TTC549 (cell line): ENCODE measurements at regions not wholly inside any gene's neighbourhood (a gene's known extent, or its start where the extent isn't known, plus 50 kb on each side); places are given as distances from the start of the nearest gene placed in this dataset.

Source experiments
- FAIRE-seq: peaks from 2 replicates; lab custom pipeline; 2012; peaks lifted over from hg19 to GRCh38; lab: Jason Lieb, UNC

DNA sequence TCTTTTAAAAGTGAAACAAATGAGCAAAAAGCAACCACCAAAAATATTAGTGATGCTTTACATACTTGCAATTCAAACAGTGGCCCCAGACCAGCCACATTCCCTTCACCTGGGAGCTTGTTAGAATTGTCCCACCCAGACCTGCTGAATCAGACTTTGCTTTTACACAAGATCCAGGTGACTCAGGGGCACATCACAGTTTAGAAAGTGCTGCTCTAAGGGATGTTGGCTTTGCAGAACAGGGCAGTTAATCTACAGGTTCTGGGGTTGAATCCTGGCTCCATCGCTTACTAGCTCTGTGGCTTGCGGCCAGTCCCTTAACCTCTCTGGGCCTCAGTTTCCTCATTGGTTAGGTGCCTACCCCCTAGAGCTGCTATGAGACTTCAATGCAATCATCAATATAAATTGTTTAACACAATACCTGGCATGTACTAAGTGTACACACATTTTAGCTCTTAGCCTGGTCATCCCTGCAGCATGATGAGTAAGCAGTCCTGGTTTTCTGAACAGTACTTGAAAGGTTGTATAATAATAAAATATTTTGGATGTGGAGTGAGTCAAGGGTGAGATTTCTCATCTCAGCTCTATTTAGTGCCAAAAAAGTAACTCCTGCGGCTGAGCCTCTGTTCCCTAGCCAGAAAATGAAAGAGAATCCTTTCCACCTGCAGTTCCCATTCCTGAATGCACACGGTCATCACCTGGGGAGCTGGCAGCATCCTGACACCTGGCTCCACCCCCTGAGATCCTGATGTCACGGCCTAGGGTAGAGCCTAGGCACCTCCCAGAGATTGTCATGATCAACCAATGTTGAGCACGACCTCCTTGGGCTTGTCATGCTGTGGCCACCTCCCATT is 162.7 kb downstream of the ANKRD60 start:
- no peak for FAIRE-seq

DNA sequence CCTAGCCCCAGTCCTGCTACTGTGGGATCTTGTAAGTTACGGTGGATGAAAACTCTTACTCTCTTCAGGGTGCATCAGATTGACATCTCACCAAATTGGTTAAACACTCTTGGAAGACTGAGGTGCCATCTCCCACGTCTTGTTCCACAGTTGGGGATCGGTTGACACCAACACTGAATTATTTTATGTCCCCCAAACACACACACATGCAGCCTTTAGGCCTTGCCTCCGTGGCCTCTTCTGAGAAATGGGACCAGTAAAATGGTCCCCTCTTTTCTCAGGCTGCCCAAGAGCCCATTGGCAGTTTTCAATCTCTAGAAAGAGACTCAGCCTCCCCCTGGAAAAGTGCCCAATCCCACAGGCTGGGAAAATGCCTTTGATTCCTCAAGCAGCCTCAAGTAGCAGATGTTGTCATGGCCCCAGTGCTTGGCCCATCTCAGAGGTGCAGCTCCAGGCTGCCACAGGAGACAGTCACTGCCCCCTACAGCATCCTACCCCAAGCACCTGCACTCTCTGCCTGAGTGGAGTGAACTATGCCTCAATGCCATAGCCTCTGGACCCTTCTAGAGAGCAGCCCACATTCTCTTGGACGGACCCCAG is 163.9 kb downstream of the ANKRD60 start:
- no peak for FAIRE-seq

DNA sequence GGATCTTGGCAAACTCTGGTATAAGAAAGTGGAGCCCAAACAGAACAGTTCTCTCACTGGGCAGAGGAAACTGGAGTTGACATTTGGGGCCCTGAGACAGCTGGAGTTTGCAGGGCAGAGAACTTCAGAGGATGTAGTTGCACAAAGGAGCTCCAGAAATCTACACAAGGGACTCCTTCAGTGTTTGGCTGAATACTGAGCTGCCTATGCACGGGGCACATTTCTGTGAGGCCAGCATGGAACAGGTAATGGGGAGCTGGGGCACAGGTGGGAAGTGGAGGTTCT is 169.3 kb downstream of the ANKRD60 start:
- FAIRE-seq = no peak

DNA sequence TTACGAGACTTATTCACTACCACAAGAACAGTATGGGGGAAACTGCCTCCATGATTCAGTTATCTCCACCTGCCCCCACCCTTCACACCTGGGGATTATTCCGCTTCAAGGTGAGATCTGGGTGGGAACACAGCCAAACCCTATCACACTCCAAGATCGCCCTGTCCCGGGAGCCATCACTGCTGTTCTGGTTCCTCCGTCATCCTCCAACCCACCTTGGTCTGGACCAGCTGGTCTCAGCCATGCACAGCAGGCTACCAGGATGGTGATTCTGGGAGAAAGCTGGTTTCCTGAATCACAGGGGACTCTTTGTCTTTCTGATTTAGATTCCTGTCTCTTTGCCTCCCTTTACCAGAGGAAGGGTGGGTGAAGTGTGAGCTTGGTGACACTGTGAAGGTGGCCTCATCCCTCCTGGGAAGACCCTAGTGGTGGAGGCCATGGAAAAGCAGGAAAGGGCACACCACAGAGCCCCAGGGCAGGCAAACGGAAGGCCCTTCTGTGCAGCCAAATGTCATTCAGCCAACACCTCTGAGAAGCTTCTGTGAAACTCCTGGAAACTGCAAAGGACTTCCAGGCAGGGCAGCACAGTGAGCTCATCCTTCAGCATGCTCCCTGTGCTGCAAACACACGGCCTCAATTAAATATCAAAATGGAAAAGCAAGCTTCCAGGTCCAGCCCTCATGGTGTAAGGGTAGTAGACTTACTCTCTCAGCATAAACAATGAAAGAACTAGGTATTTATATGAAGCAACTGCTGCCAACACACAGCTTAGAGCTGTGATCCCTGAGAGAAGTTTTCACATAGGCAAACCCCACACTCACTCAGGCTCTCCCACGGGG is 169.8 kb downstream of the ANKRD60 start:
- FAIRE-seq = no peak

DNA sequence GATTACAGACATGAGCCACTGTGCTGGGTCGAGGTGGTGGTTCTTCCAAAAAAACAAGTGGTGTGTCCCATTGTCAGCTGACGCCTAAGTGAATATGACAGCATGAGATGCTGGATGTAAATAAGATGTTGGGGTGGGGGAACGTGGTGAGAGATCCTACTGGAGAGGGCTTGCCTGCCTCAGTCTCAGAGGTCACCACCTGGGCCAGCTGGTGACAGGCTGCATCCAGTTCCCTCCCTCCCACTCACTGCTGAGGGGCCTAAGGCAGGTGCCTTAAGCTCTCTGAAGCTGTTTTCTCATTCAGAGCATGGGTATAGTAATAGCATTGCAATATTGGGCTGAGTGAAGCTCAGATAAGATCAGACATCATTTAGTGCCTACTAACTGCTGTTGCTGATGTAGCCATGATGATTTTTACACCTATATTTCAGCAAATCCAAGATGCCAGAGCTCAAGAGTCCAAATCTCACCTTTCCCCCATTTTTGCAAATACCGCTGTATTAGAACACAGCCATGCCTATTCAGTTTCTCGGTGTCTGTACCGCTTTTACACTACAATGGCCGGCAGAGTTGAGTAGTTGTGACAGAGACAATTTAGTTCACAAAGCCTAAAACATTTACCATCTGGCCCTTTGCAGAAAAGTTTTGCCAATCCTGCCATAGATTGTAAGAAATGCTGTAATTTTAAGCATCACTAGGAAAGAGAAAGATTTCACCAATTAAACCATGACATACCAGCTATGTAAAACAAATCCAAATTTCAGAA is 171.3 kb downstream of the ANKRD60 start:
- no peak for FAIRE-seq

DNA sequence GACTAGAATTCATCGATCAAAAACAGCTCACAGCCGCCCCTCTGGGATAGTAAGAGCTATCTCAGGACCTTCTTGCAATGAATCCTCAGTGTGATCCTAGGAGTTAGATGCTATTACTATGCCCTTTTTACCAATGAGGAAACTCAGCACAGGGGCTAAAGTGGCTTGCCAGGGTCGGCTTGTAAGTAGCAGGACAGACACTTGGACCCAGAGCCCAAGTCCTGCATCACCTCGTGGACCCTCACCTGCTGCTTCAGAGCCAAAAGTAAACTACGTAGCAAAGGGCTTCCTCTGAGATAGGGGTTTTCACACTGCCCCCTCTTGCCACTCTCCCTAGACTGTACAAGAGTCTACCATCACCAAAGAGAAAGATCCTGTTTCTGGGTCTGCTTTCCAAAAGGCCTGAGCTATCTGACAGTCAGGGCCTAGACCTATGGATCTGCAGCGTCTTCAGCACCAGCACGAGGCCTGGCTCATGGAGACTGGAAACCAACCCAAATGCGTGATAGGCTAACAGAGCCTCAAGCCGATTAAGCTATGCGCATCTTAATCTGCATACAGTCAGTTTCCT is 172.3 kb downstream of the ANKRD60 start:
- no peak for FAIRE-seq

DNA sequence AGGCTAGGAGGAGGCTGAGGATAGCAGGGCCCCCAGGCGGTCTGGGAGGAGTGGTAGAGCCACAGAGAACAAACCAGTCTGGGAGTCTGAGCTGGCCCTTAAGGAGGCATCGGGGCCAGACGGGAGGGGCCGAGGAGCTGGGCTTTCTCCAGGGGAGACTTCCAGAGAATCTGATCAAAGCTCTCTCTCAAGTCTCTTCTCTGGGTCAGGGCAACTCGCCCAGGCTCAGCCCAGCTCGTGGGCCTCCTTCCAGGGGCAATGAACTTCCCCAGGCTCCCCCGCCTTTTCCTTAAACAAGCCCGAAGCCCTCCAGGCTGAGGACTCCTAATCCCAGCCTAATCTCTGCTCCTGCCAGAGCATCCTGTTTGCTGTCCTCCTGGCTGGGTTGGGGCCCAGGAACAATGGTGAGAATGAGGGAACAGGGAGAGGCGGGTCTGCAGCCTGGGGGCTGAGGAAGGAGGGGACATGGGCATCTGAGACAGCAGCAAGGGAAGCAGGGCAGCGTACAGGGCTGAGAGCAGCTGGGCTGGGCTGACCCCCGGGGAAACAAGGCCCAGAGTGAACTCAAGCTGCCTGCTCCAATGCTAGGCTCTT is 173.6 kb downstream of the ANKRD60 start:
- no peak for FAIRE-seq

DNA sequence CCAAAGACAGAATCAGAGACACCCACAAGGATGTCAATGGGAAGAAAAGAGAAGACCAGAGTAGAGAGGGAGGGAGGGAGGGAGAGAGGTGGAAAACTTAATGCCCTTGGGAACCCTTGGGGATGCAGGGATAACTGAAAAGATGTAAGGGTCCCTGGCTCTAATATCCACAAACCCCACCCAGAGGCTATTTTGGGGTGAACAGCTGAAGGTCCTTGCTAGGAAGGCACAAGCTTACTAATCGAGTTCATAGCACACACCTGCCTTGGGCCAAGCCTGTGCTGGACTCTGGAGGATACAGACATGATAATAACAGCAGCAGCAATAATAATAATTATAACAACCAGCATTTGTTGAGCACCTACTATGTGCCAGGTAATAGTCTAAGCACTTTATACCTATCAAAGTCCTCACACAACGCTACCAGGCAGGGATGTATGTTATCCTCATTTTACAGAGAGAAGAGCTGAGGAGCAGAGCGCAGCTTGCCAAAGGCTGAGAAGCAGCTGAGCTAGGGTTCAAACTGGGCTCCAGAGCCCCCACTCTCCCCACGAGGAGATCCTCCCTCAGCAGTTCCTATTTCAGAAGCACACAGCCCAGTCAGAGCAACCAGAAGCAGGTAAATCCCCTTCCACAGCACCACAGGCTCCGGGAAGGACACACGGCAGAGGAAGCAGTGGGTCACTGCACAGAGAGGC is 174.2 kb downstream of the ANKRD60 start:
- no peak for FAIRE-seq

DNA sequence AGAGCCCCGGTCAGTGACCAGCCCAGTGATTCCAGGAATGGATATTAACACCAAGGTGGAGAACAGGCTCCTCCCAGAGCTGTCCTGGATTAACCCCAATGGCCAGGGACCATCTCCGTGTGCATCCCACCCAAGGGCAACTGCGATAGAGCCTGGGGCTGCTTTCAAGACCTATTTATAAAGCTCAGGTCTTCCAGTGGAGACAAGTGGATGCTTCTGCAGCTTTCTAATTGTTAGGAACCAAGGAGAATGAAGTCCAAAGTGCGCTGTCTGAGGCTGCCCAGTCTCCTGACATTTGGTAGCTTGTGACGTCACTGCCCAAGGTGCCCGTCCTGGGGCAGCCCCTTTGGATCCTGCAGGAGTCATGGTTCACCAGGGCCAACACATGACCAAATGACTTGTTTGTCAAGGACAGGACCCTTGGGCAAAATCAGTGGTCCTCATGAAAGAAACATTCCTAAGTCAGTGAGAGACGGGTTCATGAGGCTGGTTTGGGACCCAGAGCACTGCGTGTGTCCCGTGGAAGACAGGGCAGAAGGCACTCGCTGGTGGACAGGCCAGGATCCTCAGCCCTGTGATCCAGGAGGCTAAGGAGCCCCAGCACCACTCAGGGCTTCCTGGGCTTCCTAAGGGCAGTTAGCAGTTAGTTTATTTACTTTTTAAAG is 174.9 kb downstream of the ANKRD60 start:
- FAIRE-seq = no peak

DNA sequence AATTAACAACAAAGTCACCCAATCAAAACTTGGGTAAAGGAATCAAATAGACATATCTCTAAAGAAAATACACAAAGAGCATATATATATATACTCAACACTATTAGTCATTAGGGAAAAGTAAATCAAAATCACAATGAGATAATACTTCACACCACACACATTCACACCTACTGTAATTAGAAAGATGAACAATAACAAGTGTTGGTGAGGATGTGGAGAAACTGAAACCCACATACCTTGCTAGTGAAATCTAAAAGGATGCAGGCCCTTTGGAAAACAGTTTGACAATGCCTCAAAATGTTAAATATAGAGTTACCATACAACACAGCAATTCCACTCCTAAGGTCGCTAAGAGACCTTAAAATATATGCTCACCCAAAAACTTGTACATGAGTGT is 177.1 kb downstream of the ANKRD60 start:
- no peak for FAIRE-seq

DNA sequence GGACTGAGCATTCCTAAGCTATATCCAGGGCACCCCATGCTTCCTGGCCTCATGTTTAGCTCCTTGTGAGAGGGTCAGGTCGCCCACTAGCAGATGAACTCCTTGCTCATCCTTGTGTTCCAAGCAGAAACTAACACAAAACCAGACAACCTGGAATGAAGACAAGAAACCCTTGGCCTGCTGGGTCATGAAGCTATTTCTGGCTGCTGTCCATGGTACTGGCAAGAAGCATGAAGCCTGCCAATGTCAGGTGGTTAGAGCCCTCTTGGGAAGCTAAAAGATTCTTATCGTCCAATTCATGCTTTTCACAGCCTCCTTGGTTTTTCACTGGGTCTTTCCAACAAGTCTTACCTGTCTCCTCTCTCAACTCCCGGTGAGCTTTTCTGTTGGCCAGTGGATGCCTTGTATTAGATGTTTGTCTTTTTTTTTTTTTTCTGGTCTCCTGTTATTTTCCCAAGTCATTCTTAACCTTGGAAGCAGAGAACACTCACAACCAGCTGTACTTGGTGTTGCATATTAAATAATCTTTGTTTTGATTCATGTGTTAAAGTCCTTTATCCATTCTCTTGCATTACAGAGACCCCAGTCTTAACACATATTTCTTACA is 180.3 kb downstream of the ANKRD60 start:
- no peak for FAIRE-seq

DNA sequence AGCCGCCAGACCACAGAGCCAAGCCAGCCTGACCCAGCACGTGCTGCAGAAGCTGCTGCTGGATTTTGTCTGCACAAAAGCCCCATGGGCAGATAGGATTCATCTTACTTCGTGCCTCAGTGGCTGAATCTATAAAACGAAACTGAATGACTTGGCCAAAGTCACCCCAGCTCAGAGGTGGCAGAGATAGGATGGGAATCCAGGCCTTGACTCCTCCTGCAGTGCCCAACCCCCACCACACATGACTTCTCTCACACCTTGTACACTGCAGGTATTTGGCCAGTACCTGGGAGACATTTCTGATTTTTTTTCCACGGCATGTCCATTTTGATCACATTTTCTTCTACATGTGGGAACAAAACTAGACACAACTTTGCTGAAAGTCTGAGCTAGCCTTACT is 182.1 kb downstream of the ANKRD60 start:
- FAIRE-seq = no peak

DNA sequence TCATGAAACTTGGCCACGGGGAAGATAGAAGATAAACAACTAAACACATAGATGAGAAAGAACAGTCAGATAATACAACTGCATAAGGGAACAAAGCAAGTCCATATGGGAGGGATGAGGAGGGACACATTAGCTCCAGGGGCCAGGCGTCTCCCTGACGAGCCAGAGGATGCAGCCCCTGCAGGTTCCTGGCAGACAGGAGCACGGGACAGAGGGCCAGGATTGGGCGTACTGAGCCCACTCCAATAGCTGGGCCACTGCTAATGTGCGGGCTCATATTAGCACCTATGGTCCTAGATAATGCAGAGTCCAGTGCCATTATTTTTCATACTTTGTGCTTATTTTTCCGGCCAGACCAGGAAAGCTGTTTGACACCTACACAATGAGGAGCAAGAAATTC is 182.9 kb downstream of the ANKRD60 start:
- no peak for FAIRE-seq

DNA sequence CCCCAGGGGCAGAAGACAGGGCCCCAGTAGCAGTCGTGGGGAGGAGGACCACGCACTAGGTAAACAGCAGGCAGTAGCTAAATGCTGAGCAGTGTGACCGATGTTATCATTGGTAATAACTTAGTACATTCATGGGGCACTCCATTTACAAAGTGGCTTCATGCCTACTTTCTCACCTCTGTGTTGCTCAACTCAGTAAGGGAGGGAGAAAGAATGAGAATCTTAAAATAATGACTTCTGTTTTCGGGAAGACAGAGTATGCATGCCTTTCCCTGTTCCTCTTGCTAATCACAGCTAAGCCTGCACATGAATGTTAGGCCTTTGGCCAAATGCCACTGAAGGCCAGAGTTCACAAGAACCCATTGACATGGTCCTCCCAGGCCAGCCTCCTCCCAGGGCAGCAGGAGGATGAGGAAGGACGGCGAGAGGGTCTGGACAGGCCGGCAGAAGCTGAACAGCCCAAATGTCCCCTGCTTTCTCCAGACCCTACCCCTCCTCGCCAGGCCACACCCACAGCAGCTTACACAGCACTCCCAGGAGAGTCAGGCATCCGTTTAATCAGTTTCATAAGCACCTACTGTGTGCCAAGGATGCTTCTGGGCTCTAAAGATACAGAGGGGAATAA is 183.4 kb downstream of the ANKRD60 start:
- no peak for FAIRE-seq

DNA sequence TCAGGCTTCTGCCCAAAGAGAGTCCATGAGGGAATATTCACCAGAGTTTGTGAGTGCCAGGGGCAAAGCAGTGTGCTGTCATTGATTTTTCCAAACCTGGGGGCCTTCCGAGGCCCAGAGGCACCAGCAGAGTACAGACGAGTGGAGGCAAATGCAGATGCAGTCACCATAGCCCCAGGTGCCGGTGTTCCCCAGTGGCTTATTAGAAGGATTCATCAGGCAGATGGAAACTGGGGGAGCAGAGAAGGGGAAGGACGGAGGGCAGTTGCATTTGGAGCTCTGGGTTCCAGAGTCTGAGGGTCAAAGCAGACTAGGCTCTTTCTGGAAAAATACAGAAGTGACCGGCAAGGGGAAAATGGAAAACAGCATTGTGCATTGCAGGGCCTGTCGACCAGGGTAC is 184.2 kb downstream of the ANKRD60 start:
- FAIRE-seq = no peak

DNA sequence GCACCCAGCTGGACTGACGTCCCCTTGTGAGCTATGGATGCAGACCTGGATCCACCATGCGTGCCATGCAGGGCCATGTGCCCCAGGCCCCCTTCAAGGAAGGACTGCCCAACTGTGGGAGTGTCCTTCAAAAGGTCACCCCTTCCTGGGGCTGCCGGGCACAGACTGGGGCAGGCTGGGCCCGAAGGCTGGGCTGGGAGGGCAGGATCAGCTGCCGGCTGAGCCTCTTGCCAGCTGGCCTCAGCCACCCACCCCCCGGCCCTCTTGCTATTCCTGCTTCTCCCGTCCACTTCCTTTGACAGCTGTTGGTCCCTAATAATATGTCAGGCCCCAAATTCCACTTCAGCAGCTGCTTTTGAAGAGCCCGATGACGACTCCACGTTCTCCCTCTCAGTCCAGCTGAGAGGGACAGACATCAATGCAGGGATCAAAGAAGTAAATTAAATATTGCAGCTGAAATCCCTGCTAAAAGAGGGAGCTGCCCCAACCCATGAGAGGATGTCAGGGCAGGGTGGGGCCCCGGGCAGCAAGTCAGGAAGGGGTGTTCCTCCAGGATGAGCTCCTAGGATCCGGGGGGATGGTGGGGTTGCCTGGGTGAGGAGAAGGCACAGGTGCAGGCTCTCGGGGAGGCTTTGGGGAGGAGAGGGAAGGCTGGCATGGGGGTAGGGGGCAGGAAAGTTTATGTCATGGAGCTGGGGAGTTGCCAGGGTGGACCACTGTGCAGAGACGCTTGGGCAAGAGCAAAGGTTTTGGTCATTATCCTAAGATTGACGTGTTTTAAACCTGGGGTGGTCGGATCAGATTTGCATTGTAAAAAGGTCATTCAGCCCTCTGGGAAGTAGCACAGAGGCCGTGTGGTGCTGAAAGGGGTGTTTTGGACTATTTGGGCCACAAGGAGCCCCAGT is 185.0 kb downstream of the ANKRD60 start:
- FAIRE-seq = no peak

DNA sequence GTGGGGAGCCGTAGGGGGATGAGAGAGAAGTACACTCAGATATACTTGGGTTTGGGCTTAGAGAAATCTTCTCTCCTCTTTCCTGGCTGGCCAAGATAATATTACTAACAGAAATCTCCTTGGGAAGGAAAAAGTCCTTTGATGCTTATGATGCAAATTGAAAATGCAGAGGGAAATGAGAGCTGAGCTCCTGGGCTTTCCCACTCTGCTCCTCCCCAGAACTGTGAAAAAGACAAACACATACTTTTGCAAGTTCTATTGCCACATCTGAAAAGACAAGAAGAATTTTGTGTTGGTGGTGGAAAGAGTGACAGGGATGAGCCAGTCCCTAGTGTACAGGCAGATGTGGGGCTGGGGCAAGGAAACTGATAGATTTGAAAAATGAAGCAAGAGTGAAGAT is 185.9 kb downstream of the ANKRD60 start:
- FAIRE-seq = no peak

DNA sequence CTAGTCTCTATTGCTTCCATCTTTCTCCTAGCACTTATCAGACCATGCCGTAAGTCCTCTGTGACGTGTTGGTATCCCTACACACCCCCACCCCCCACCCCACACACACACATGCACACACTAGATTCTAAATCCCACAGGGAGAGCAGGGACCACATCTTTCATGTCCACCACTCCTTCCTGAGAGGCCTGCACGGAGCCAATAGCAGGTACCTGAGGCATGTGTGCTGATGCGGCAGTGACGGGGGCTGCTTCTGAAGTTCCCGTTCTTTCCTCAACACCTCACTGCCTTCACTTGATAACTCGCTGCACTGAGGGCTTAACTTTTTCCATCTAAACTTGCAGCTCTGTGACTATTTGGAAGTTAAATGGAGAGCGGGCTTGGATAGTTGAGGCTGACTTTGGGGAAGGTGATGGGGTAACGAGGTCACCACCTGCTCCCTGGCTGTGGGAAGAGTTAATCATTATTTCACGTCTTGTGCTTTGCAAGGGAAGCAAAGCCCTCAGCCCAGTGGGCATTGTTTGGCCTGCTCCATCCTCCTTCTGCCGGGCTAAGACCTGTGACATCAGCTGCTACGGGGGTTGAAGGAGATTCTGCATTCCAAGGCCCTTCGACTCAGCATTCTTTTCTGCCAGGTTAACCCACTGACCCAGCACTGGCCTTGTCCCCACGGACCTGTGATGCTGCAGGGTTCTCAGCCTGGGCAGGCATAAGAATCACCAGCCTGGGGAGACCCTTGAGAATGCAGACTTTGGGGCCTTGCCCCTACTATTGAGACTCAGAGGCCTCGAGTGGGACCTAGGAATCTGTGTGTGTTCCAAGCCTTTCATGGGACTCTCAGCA is 187.8 kb downstream of the ANKRD60 start:
- no peak for FAIRE-seq
